HepG2 (cell line): ENCODE measurements at regions not wholly inside any gene's neighbourhood (a gene's known extent, or its start where the extent isn't known, plus 50 kb on each side); places are given as distances from the start of the nearest gene placed in this dataset.

Experiments
- ATAC-seq: fragments of 200-7000 bp; cut with Tn5 transposase; 3 replicates; pipeline ENCODE4 v1.9.1; 2020; ENCODE audit warnings: mild to moderate bottlenecking, moderate library complexity
- BruUV-seq: library from RNA; stranded (reverse); fragments of 400-500 nt; replicated peaks from 2 replicates; lab custom pipeline; 2021; lab: Mats Ljungman, UMichigan
- CTCF ChIA-PET: fragments of 300-600 bp; formaldehyde crosslinking; extraction: SDS; loops from one replicate; lab custom pipeline; 2021; ENCODE audit warnings: low total read pairs, inconsistent platforms, low intra/inter-chr PET ratio; lab: Yijun Ruan, JAX
- POLR2A ChIA-PET: fragments of 350-600 bp; sonication (Branson Sonifier 250); formaldehyde crosslinking; loops from one replicate; lab custom pipeline; 2020; ENCODE audit warnings: antibody characterized with exemption, inconsistent platforms; lab: Yijun Ruan, JAX
- DNase-seq: peaks from one replicate; pipeline ENCODE4 v3.0.0-alpha.2; 2015; ENCODE audit warnings: low spot score
- FAIRE-seq: peaks from 3 replicates; lab custom pipeline; 2011; peaks lifted over from hg19 to GRCh38; lab: Jason Lieb, UNC
- H2AFZ ChIP-seq: one replicate; pipeline ENCODE4 v1.6.1; 2011; ENCODE audit warnings: low read length, inconsistent platforms
- H3K27ac ChIP-seq: fragments of 300-600 bp; 3 replicates; pipeline ENCODE4 v1.8.0; 2011; ENCODE audit warnings: mixed run types, mild to moderate bottlenecking, mixed read lengths, low read length, inconsistent platforms; ENCODE audit not compliant: insufficient read depth; ENCODE audit errors: extremely low read length
- H3K27me3 ChIP-seq, 2 experiments: fragments of 200-600 bp in 1 of 2; 2 replicates in 1 of 2; 3 replicates in 1 of 2; pipeline versions ENCODE4 v1.6.0 to v1.8.0; 2011; ENCODE audit warnings: low read length in 2 of 2, mild to moderate bottlenecking in 2 of 2, moderate library complexity in 2 of 2, inconsistent platforms in 1 of 2; ENCODE audit not compliant: insufficient read depth in 2 of 2, control insufficient read depth in 1 of 2
- H3K36me3 ChIP-seq, 2 experiments: fragments of 200-600 bp in 1 of 2; replicated peaks in 1 of 2; 2 replicates in 1 of 2; 3 replicates in 1 of 2; pipeline versions ENCODE4 v1.5.1 to v1.8.0; 2011; ENCODE audit warnings: low read length in 2 of 2, inconsistent platforms in 1 of 2; ENCODE audit not compliant: insufficient read depth in 2 of 2, control insufficient read depth in 1 of 2
- H3K4me1 ChIP-seq: 2 replicates; pipeline ENCODE4 v1.5.1; 2012; ENCODE audit warnings: low read length, inconsistent platforms; ENCODE audit not compliant: insufficient read depth
- H3K4me2 ChIP-seq: 2 replicates; pipeline ENCODE4 v1.6.0; 2011; ENCODE audit warnings: low read depth, low read length, inconsistent platforms
- H3K4me3 ChIP-seq, 3 experiments: fragments of 200-600 bp in 1 of 3; sonication (generic), shearing (Covaris generic) in 1 of 3; replicated peaks in 1 of 3; 2 replicates each; pipeline ENCODE4 v1.5.1; 2011 to 2016; ENCODE audit warnings: low read length in 3 of 3, inconsistent platforms in 2 of 3, low read depth in 2 of 3, mild to moderate bottlenecking in 2 of 3, control low read depth in 1 of 3, mixed read lengths in 1 of 3; ENCODE audit not compliant: insufficient read depth in 1 of 3
- H3K79me2 ChIP-seq: one replicate; pipeline ENCODE4 v1.6.1; 2011; ENCODE audit warnings: low read length, inconsistent platforms; ENCODE audit not compliant: insufficient read depth
- H3K9ac ChIP-seq: 2 replicates; pipeline ENCODE4 v1.6.0; 2011; ENCODE audit warnings: mild to moderate bottlenecking, low read depth, low read length, inconsistent platforms; ENCODE audit not compliant: insufficient read depth
- H3K9me3 ChIP-seq: 2 replicates; pipeline ENCODE4 v1.5.1; 2012; ENCODE audit warnings: mild to moderate bottlenecking, low read length
- H4K20me1 ChIP-seq: 2 replicates; pipeline ENCODE4 v1.6.0; 2011; ENCODE audit warnings: inconsistent platforms, mild to moderate bottlenecking, low read length, moderate library complexity; ENCODE audit not compliant: insufficient read depth
- CBX1 ChIP-seq: IDR thresholded peaks from one replicate; pipeline ENCODE4 v1.6.1; 2016; ENCODE audit warnings: antibody characterized with exemption, low read depth
- CREB1 ChIP-seq, 2 experiments: fragments of 450-650 bp in 1 of 2; IDR thresholded peaks; 2 replicates each; pipeline ENCODE4 v1.6.1; 2016 to 2017; ENCODE audit warnings: control low read depth in 1 of 2, mild to moderate bottlenecking in 1 of 2, missing compliant biosample characterization in 1 of 2, missing genetic modification characterization in 1 of 2
- MED8 ChIP-seq: sonication (generic); formaldehyde crosslinking; IDR thresholded peaks from 2 replicates; pipeline ENCODE4 v1.8.1; 2023; ENCODE audit warnings: mild to moderate bottlenecking, missing genetic modification reagents; ENCODE audit not compliant: insufficient replicate concordance
- MXD4 ChIP-seq: IDR thresholded peaks from 2 replicates; pipeline ENCODE4 v1.6.1; 2016; ENCODE audit warnings: mild to moderate bottlenecking, missing biosample characterization, missing genetic modification reagents
- NFKB2 ChIP-seq: sonication (generic); formaldehyde crosslinking; IDR thresholded peaks from 2 replicates; pipeline ENCODE4 v1.4.0; 2020; ENCODE audit warnings: missing genetic modification reagents, borderline replicate concordance
- PREB ChIP-seq: sonication (generic); formaldehyde crosslinking; IDR thresholded peaks from 2 replicates; pipeline ENCODE4 v1.4.0; 2020; ENCODE audit warnings: missing genetic modification reagents
- SRSF1 ChIP-seq: fragments of 200-400 bp; formaldehyde crosslinking; optimal IDR thresholded peaks from 2 replicates; pipeline ENCODE3; 2017; ENCODE audit warnings: mild to moderate bottlenecking, low read depth, low read length, moderate library complexity
- TEAD3 ChIP-seq: optimal IDR thresholded peaks from 2 replicates; pipeline ENCODE3; 2016; ENCODE audit warnings: borderline replicate concordance
- ZBTB42 ChIP-seq: sonication (generic); formaldehyde crosslinking; IDR thresholded peaks from 2 replicates; pipeline ENCODE4 v1.5.0; 2020; ENCODE audit warnings: mild to moderate bottlenecking, missing genetic modification reagents
- ZFX ChIP-seq: sonication (generic); formaldehyde crosslinking; IDR thresholded peaks from 2 replicates; pipeline ENCODE4 v1.4.0; 2020; ENCODE audit warnings: mild to moderate bottlenecking, low read depth, missing genetic modification reagents, moderate library complexity
- ZNF333 ChIP-seq: sonication (generic); formaldehyde crosslinking; IDR thresholded peaks from 2 replicates; pipeline ENCODE4 v1.4.0; 2020; ENCODE audit warnings: mild to moderate bottlenecking, missing genetic modification reagents, borderline replicate concordance
- ZNF460 ChIP-seq: sonication (generic); formaldehyde crosslinking; IDR thresholded peaks from 2 replicates; pipeline ENCODE4 v1.5.1; 2020; ENCODE audit warnings: missing genetic modification reagents, mild to moderate bottlenecking, borderline replicate concordance
- ZNF576 ChIP-seq: sonication (generic); formaldehyde crosslinking; IDR thresholded peaks from 2 replicates; pipeline ENCODE4 v1.4.0; 2020; ENCODE audit warnings: mild to moderate bottlenecking, missing genetic modification reagents
- WGBS: methylation state at CpG from one replicate; pipeline ENCODE4 v1.1.6; 2017; ENCODE audit warnings: low lambda C conversion rate; 5-methylcytosine and 5-hydroxymethylcytosine counted together
- in situ Hi-C: cut with HindIII; loops from 2 replicates; pipeline ENCODE4 v1.10.0; 2017; ENCODE audit warnings: low pct_unique_long_range_greater_than_20kb; ENCODE audit not compliant: extremely low pct_ligation_motif_present
- intact Hi-C: fragments of 100-400 bp; cut with micrococcal nuclease; formaldehyde crosslinking; loops from one replicate; pipeline ENCODE4 v1.10.0; 2022; ENCODE audit not compliant: unreplicated experiment
- TF ChIP-seq, protein P1 (sequence below): sonication (generic); formaldehyde crosslinking; IDR thresholded peaks from 2 replicates; pipeline ENCODE4 v1.4.0; 2020; ENCODE audit warnings: missing genetic modification reagents

DNA sequence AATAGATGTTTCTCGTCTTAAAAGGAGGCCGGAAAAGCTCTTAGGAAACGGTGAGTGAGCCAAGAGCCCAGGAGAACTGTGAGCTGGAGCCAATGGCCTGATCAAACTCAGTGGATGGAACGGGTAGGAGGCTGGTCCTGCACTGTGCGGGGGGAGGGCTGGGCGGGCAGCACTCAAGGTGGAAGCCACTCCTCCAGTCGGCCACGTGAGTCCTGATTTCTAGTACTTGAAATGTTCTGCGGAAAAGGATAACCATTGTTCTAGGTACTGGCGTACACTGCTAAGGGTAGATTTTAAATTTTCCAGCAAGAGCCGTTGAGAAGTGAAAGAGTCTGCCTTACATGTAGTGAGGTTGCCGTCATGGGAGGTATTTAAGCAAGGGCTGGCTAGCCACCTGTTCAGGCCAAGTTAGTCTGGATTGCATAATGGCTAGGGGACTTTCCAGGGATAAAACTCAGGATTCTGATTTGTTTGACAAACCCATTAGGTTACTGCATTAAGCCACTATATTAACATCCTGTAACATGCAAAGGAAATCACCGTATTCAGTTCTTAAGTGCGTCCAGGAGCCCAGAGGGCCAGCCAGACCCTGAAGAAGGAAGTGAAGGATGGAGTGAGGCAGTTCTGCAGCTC, 51.3 kb upstream of the ODC1 start:
- TF ChIP-seq ZNF576 (no peak), SRSF1 (no peak), CBX1 (no peak), ZNF460 (CRISPR knock-in tag) (no peak)
- ATAC-seq (no peak), FAIRE-seq (no peak), DNase-seq (no peak)
- in situ Hi-C loops = no loop called here
- no TSS peak for BruUV-seq
- H3K79me2 ChIP-seq = no peaks in the 10 kb centered on the region
- intact Hi-C loops = no loop called here
- no peak overlapping the region for H3K27ac ChIP-seq
- no peaks in the 10 kb centered on the region for H3K9me3 ChIP-seq
- peaks cover 21 to 91% of the 10 kb centered on the region in 2 experiments; a peak in 4 of 5 replicates for H3K27me3 ChIP-seq
- H3K9ac ChIP-seq = no peak overlapping the region
- H3K36me3 ChIP-seq = no peaks in the 10 kb centered on the region
- H2AFZ ChIP-seq = no peak overlapping the region
- no peaks in the 10 kb centered on the region; the same call in 1 of the 2 replicates for H4K20me1 ChIP-seq
- ChIA-PET CTCF (no interaction called here), POLR2A (interaction anchor here (1.2 kb wide), 1 partner anchor 50 kb away, joined by 4 read pairs; no protein-coding TSS in a partner anchor)
- H3K4me3 ChIP-seq = no peak overlapping the region
- H3K4me1 ChIP-seq = peaks cover 7% of the 10 kb centered on the region; the same call in 1 of the 2 replicates
- WGBS = 58% methylated on average over 14 of the region's 14 CpGs
- no peak overlapping the region for H3K4me2 ChIP-seq

GRCh38 chr2:10498525-10499274, 50.6 kb upstream of the ODC1 start:
- ChIA-PET POLR2A (no interaction called here), CTCF (no interaction called here)
- Histone ChIP-seq H3K4me2 (no peak overlapping the region), H3K9ac (no peak overlapping the region), H3K4me1 (peaks cover 12% of the 10 kb centered on the region; the same call in 1 of the 2 replicates), H3K4me3 (no peak overlapping the region), H3K27ac (no peak overlapping the region), H3K27me3 (peaks cover 24 to 92% of the 10 kb centered on the region in 2 experiments; a peak in 4 of 5 replicates), H3K9me3 (no peaks in the 10 kb centered on the region), H4K20me1 (no peaks in the 10 kb centered on the region), H3K79me2 (no peaks in the 10 kb centered on the region), H2AFZ (no peak overlapping the region), H3K36me3 (no peaks in the 10 kb centered on the region)
- DNase-seq (no peak), ATAC-seq (no peak), FAIRE-seq (no peak)
- in situ Hi-C loops = no loop called here
- intact Hi-C loops = no loop called here
- BruUV-seq = no TSS peak
- WGBS = 63% methylated on average over 11 of the region's 11 CpGs
- TF ChIP-seq ZNF333 (CRISPR knock-in tag) = no peak
- no peak for TF ChIP-seq MXD4 (CRISPR knock-in tag)
- TF ChIP-seq, protein P1, sequence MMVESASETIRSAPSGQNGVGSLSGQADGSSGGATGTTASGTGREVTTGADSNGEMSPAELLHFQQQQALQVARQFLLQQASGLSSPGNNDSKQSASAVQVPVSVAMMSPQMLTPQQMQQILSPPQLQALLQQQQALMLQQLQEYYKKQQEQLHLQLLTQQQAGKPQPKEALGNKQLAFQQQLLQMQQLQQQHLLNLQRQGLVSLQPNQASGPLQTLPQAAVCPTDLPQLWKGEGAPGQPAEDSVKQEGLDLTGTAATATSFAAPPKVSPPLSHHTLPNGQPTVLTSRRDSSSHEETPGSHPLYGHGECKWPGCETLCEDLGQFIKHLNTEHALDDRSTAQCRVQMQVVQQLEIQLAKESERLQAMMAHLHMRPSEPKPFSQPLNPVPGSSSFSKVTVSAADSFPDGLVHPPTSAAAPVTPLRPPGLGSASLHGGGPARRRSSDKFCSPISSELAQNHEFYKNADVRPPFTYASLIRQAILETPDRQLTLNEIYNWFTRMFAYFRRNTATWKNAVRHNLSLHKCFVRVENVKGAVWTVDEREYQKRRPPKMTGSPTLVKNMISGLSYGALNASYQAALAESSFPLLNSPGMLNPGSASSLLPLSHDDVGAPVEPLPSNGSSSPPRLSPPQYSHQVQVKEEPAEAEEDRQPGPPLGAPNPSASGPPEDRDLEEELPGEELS (CRISPR knock-in tag) = no peak
- no peak for TF ChIP-seq ZFX
- no peak for TF ChIP-seq PREB (CRISPR knock-in tag)
- no peak for TF ChIP-seq TEAD3 (CRISPR knock-in tag)
- no peak for TF ChIP-seq MED8 (CRISPR knock-in tag)
- TF ChIP-seq CREB1 (IDR thresholded peaks at IDR 0.05) = no peak
- no peak for TF ChIP-seq CREB1 (CRISPR knock-in tag; IDR thresholded peaks at IDR 0.05)
- no peak for TF ChIP-seq NFKB2 (CRISPR knock-in tag)
- no peak for TF ChIP-seq ZBTB42 (CRISPR knock-in tag)
